CD14-positive monocyte (primary cell): ENCODE measurements at regions not wholly inside any gene's neighbourhood (a gene's known extent, or its start where the extent isn't known, plus 50 kb on each side); places are given as distances from the start of the nearest gene placed in this dataset.

Experiments used
- DNase-seq, 3 donors: peaks; one replicate each; pipeline ENCODE4 v3.0.0-alpha.2; 2011 to 2022
- H2AFZ ChIP-seq: 2 replicates; pipeline ENCODE4 v1.6.0; 2012; ENCODE audit warnings: mild to moderate bottlenecking, low read depth, low read length, inconsistent platforms; ENCODE audit not compliant: insufficient read depth, poor library complexity, severe bottlenecking
- H3K27ac ChIP-seq, 2 donors: 1 replicate in 1 of 2; 2 replicates in 1 of 2; pipeline ENCODE4 v1.5.1; 2012 to 2013; ENCODE audit warnings: low read length in 2 of 2, control low read depth in 1 of 2, inconsistent platforms in 1 of 2, low read depth in 1 of 2, mild to moderate bottlenecking in 1 of 2
- H3K27me3 ChIP-seq, 2 donors: one replicate each; pipeline versions ENCODE4 v1.6.0 to v1.6.1; 2011 to 2013; ENCODE audit warnings: low read length in 2 of 2; ENCODE audit not compliant: control insufficient read depth in 2 of 2, insufficient read depth in 2 of 2
- H3K36me3 ChIP-seq, 2 donors: replicated peaks in 1 of 2; 1 replicate in 1 of 2; 2 replicates in 1 of 2; pipeline versions ENCODE4 v1.5.1 to v1.6.1; 2012 to 2013; ENCODE audit warnings: low read length in 2 of 2, control low read depth in 1 of 2, inconsistent platforms in 1 of 2, mild to moderate bottlenecking in 1 of 2; ENCODE audit not compliant: insufficient read depth in 2 of 2, control insufficient read depth in 1 of 2
- H3K4me1 ChIP-seq, 2 donors: 1 replicate in 1 of 2; 2 replicates in 1 of 2; pipeline versions ENCODE4 v1.5.1 to v1.6.1; 2012 to 2013; ENCODE audit warnings: low read length in 2 of 2, control low read depth in 1 of 2, inconsistent platforms in 1 of 2, mild to moderate bottlenecking in 1 of 2, moderate library complexity in 1 of 2; ENCODE audit not compliant: insufficient read depth in 2 of 2, control insufficient read depth in 1 of 2
- H3K4me2 ChIP-seq: replicated peaks from 2 replicates; pipeline ENCODE3; 2012; ENCODE audit warnings: low read length, moderate library complexity, mild to moderate bottlenecking; ENCODE audit not compliant: poor library complexity, severe bottlenecking; ENCODE audit errors: extremely low read depth
- H3K4me3 ChIP-seq, 3 experiments: fragments of 200-600 bp in 1 of 3; sonication (generic) in 1 of 3; replicated peaks in 1 of 3; 1 replicate in 2 of 3; 2 replicates in 1 of 3; pipeline ENCODE4 v1.5.1; 2011 to 2013; ENCODE audit warnings: low read length in 3 of 3, mild to moderate bottlenecking in 3 of 3, control low read depth in 2 of 3, low read depth in 2 of 3, inconsistent platforms in 1 of 3, moderate library complexity in 1 of 3
- H3K79me2 ChIP-seq: 2 replicates; pipeline ENCODE4 v1.6.0; 2012; ENCODE audit warnings: mild to moderate bottlenecking, control low read depth, inconsistent platforms, low read length, moderate library complexity; ENCODE audit not compliant: insufficient read depth
- H3K9ac ChIP-seq: 2 replicates; pipeline ENCODE4 v1.6.0; 2017; ENCODE audit warnings: low read length, mild to moderate bottlenecking; ENCODE audit not compliant: insufficient read depth, poor library complexity, severe bottlenecking
- H3K9me3 ChIP-seq, 2 donors: replicated peaks in 1 of 2; 1 replicate in 1 of 2; 2 replicates in 1 of 2; pipeline versions ENCODE4 v1.5.1 to v1.6.1; 2012 to 2013; ENCODE audit warnings: low read length in 2 of 2, control low read depth in 1 of 2; ENCODE audit not compliant: control insufficient read depth in 1 of 2, insufficient read depth in 1 of 2
- H4K20me1 ChIP-seq: 2 replicates; pipeline ENCODE4 v1.6.0; 2012; ENCODE audit warnings: mild to moderate bottlenecking, low read length, control low read depth, moderate library complexity; ENCODE audit not compliant: insufficient read depth
- H3K27ac Mint-ChIP-seq, 7 donors: one replicate each; pipeline ENCODE4 v1.8.0; 2020; ENCODE audit warnings: mild to moderate bottlenecking in 7 of 7, mixed read lengths in 7 of 7, moderate library complexity in 6 of 7, inconsistent platforms in 2 of 7
- H3K27me3 Mint-ChIP-seq, 3 donors: one replicate each; pipeline ENCODE4 v1.8.0; 2021 to 2022; ENCODE audit warnings: low read depth in 3 of 3, mild to moderate bottlenecking in 3 of 3, mixed read lengths in 3 of 3, moderate library complexity in 3 of 3, inconsistent platforms in 1 of 3
- H3K36me3 Mint-ChIP-seq, 2 donors: one replicate each; pipeline ENCODE4 v1.8.0; 2020; ENCODE audit warnings: mixed read lengths in 2 of 2, inconsistent platforms in 1 of 2, mild to moderate bottlenecking in 1 of 2
- H3K4me1 Mint-ChIP-seq: one replicate; pipeline ENCODE4 v1.8.0; 2020; ENCODE audit warnings: mild to moderate bottlenecking, mixed read lengths
- H3K4me3 Mint-ChIP-seq, 2 donors: one replicate each; pipeline ENCODE4 v1.8.0; 2020; ENCODE audit warnings: mild to moderate bottlenecking in 2 of 2, mixed read lengths in 2 of 2, moderate library complexity in 1 of 2
- H3K9me3 Mint-ChIP-seq, 7 donors: one replicate each; pipeline ENCODE4 v1.8.0; 2020 to 2022; ENCODE audit warnings: mixed read lengths in 7 of 7, mild to moderate bottlenecking in 6 of 7, moderate library complexity in 6 of 7, inconsistent platforms in 2 of 7
- WGBS: methylation state at CpG from one replicate; pipeline ENCODE4 v1.1.5; 2013; ENCODE audit warnings: missing lambda C conversion rate; ENCODE audit not compliant: insufficient coverage; 5-methylcytosine and 5-hydroxymethylcytosine counted together
- intact Hi-C, 2 donors: fragments of 100-400 bp; cut with micrococcal nuclease; formaldehyde crosslinking; loops; one replicate each; pipeline versions ENCODE4 v1.15.0 to v1.15.1; 2023
- TF ChIP-seq, protein P1 (sequence below): fragments of 200-600 bp; IDR thresholded peaks from one replicate; pipeline ENCODE4 v1.8.0; 2022; ENCODE audit warnings: antibody characterized with exemption, mild to moderate bottlenecking

GRCh38 chr14:65296402-65296801 is 116.1 kb upstream of the FUT8 start:
- no peak overlapping the region for H3K4me2 ChIP-seq
- Mint-ChIP-seq H3K36me3 (no peaks in the 10 kb centered on the region), H3K9me3 (no peaks in the 10 kb centered on the region), H3K27me3 (peaks cover 0 to 3% (median 0%) of the 10 kb centered on the region in 3 donors), H3K4me1 (peaks cover 8% of the 10 kb centered on the region), H3K4me3 (no peak overlapping the region), H3K27ac (no peak overlapping the region)
- H3K4me1 ChIP-seq = peaks cover 0 to 3% of the 10 kb centered on the region in 2 donors
- no peaks in the 10 kb centered on the region for H3K36me3 ChIP-seq
- H3K79me2 ChIP-seq = no peaks in the 10 kb centered on the region
- H2AFZ ChIP-seq = no peak overlapping the region
- H3K9me3 ChIP-seq = no peaks in the 10 kb centered on the region
- no peak for DNase-seq
- no peak overlapping the region for H3K4me3 ChIP-seq
- H3K27me3 ChIP-seq = no peaks in the 10 kb centered on the region
- TF ChIP-seq, protein P1, sequence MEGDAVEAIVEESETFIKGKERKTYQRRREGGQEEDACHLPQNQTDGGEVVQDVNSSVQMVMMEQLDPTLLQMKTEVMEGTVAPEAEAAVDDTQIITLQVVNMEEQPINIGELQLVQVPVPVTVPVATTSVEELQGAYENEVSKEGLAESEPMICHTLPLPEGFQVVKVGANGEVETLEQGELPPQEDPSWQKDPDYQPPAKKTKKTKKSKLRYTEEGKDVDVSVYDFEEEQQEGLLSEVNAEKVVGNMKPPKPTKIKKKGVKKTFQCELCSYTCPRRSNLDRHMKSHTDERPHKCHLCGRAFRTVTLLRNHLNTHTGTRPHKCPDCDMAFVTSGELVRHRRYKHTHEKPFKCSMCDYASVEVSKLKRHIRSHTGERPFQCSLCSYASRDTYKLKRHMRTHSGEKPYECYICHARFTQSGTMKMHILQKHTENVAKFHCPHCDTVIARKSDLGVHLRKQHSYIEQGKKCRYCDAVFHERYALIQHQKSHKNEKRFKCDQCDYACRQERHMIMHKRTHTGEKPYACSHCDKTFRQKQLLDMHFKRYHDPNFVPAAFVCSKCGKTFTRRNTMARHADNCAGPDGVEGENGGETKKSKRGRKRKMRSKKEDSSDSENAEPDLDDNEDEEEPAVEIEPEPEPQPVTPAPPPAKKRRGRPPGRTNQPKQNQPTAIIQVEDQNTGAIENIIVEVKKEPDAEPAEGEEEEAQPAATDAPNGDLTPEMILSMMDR = no peak
- no peak overlapping the region for H3K27ac ChIP-seq
- no peak overlapping the region for H3K9ac ChIP-seq
- no peaks in the 10 kb centered on the region for H4K20me1 ChIP-seq
- intact Hi-C loops = no loop called here

DNA sequence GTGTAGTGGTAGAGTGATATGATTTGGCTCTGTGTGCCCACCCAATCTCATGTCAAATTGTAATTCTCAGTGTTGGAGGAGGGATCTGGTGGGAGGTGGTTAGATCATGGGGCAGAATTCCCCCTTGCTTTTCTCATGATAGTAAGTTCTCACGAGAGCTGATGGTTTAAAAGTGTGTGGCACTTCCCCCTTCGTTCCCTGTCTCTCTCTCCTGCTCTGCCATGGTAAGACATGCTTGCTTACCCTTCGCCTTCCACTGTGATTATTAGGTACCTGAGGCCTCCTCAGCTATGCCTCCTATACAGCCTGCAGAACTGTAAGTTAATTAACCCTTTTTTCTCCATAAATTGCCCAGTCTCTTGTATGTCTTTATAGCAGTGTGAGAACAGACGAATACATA is 115.7 kb upstream of the FUT8 start:
- Histone ChIP-seq H3K9me3 (no peaks in the 10 kb centered on the region), H3K4me1 (no peaks in the 10 kb centered on the region), H2AFZ (no peak overlapping the region), H3K9ac (no peak overlapping the region), H3K4me2 (no peak overlapping the region), H3K4me3 (no peak overlapping the region), H4K20me1 (no peaks in the 10 kb centered on the region), H3K36me3 (no peaks in the 10 kb centered on the region), H3K79me2 (no peaks in the 10 kb centered on the region), H3K27me3 (no peaks in the 10 kb centered on the region), H3K27ac (no peak overlapping the region)
- no peak for DNase-seq
- H3K27ac Mint-ChIP-seq = no peak overlapping the region
- H3K36me3 Mint-ChIP-seq = no peaks in the 10 kb centered on the region
- H3K9me3 Mint-ChIP-seq = no peaks in the 10 kb centered on the region
- H3K4me1 Mint-ChIP-seq = peaks cover 3% of the 10 kb centered on the region
- intact Hi-C loops = no loop called here
- H3K4me3 Mint-ChIP-seq = no peak overlapping the region
- TF ChIP-seq, protein P1 = no peak
- peaks cover 0 to 3% (median 0%) of the 10 kb centered on the region in 3 donors for H3K27me3 Mint-ChIP-seq
- WGBS = 83% methylated on average over 1 of the region's 4 CpGs
